ENCODE measurements at regions not wholly inside any gene's neighbourhood (a gene's known extent, or its start where the extent isn't known, plus 50 kb on each side); places are given as distances from the start of the nearest gene placed in this dataset.

GRCh38 chr22:48835857-48836672 lies 991.6 kb downstream of the BRD1 start:
- Histone ChIP-seq H3K4me3 (no peak overlapping the region), H3K27me3 (no peaks in the 10 kb centered on the region), H3K36me3 (no peaks in the 10 kb centered on the region), H3K4me1 (no peaks in the 10 kb centered on the region), H3K9me3 (peaks cover 0 to 18% of the 10 kb centered on the region in 2 donors), H3K27ac (no peak overlapping the region)
- no peak for TF ChIP-seq CTCF (IDR thresholded peaks at IDR 0.05)
- no peak for DNase-seq (ENCODE audit: low spot score)

- Histone ChIP-seq H3K4me3 (no peak overlapping the region), H3K27ac (no peak overlapping the region), H3K4me1 (no peaks in the 10 kb centered on the region), H3K9me3 (peaks cover 0 to 25% of the 10 kb centered on the region in 2 donors), H3K36me3 (no peaks in the 10 kb centered on the region), H3K27me3 (no peaks in the 10 kb centered on the region)
- TF ChIP-seq CTCF (IDR thresholded peaks at IDR 0.05) = no peak
- DNase-seq (ENCODE audit: low spot score) = no peak
Observed at GRCh38 chr22:48835364-48835763, 992.3 kb downstream of the BRD1 start.

- Histone ChIP-seq H3K27ac (no peak overlapping the region), H3K9me3 (peaks cover 0 to 33% of the 10 kb centered on the region in 2 donors), H3K4me3 (no peak overlapping the region), H3K27me3 (no peaks in the 10 kb centered on the region), H3K36me3 (no peaks in the 10 kb centered on the region), H3K4me1 (no peaks in the 10 kb centered on the region)
- no peak for TF ChIP-seq CTCF (IDR thresholded peaks at IDR 0.05)
- DNase-seq (ENCODE audit: low spot score) = no peak
Observed at GRCh38 chr22:48834404-48834803, 993.3 kb downstream of the BRD1 start.

GRCh38 chr22:48832592-48832991 lies 995.1 kb downstream of the BRD1 start:
- Histone ChIP-seq H3K4me3 (no peak overlapping the region), H3K4me1 (no peaks in the 10 kb centered on the region), H3K9me3 (peaks cover 0 to 33% of the 10 kb centered on the region in 2 donors), H3K36me3 (no peaks in the 10 kb centered on the region), H3K27ac (no peak overlapping the region), H3K27me3 (no peaks in the 10 kb centered on the region)
- no peak for DNase-seq (ENCODE audit: low spot score)
- no peak for TF ChIP-seq CTCF (IDR thresholded peaks at IDR 0.05)

GRCh38 chr22:48829908-48830307 lies 997.8 kb downstream of the BRD1 start:
- Histone ChIP-seq H3K9me3 (peaks cover 0 to 33% of the 10 kb centered on the region in 2 donors), H3K4me3 (no peak overlapping the region), H3K27ac (no peak overlapping the region), H3K36me3 (no peaks in the 10 kb centered on the region), H3K27me3 (no peaks in the 10 kb centered on the region), H3K4me1 (no peaks in the 10 kb centered on the region)
- no peak for DNase-seq (ENCODE audit: low spot score)
- no peak for TF ChIP-seq CTCF (IDR thresholded peaks at IDR 0.05)

GRCh38 chr22:48828688-48829087 lies 999.0 kb downstream of the BRD1 start:
- H3K36me3 ChIP-seq = no peaks in the 10 kb centered on the region
- H3K4me1 ChIP-seq = no peaks in the 10 kb centered on the region
- H3K27me3 ChIP-seq = no peaks in the 10 kb centered on the region
- no peak for DNase-seq (ENCODE audit: low spot score)
- no peak for TF ChIP-seq CTCF (IDR thresholded peaks at IDR 0.05)
- H3K4me3 ChIP-seq = no peak overlapping the region
- H3K27ac ChIP-seq = no peak overlapping the region
- peaks cover 0 to 33% of the 10 kb centered on the region in 2 donors for H3K9me3 ChIP-seq

Measured in right atrium auricular region (tissue), 2 donors.